ENCODE measurements at regions not wholly inside any gene's neighbourhood (a gene's known extent, or its start where the extent isn't known, plus 50 kb on each side); places are given as distances from the start of the nearest gene placed in this dataset.
"Not testable (repeated sequence)": the region's sequence is repeated elsewhere in the genome, so short reads cannot be mapped to it uniquely, and the experiment has no call there.

DNA sequence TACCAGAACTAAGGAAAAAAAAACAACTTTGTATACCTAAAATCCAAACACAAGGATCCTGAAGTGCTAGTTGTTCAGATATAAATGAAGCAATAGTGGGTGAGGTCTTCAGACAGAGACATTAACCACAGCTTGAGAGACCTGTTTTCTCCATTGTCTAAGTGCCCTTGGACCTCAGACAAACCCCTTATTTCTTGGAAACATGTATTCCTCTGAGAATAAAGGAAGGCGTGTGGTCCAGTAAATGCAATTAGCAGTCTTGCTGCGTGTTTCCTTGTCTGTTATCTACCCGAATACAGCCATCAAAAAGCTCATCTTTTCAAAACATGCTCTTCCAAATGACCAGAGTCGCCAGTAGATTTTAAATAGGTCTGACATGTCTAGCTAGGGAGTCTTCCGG is 291.1 kb upstream of the NFIA start:
- Histone ChIP-seq H3K27me3 (ENCODE audit: low read length) (no peaks in the 10 kb centered on the region), H3F3A (ENCODE audit: insufficient read depth) (no peaks in the 10 kb centered on the region), H3K79me2 (ENCODE audit: insufficient read depth, low read length) (no peaks in the 10 kb centered on the region), H3K9me2 (replicated peaks; ENCODE audit: insufficient read depth, low read length) (no peaks in the 10 kb centered on the region), H3K9me3 (ENCODE audit: insufficient read depth, low read length) (no peaks in the 10 kb centered on the region), H2AFZ (ENCODE audit: low read depth, low read length, severe bottlenecking) (no peak overlapping the region), H3K9ac (ENCODE audit: low read length) (no peak overlapping the region), H3K4me3 (ENCODE audit: insufficient read depth, low read length, poor library complexity, severe bottlenecking) (no peak overlapping the region), H3K27ac (ENCODE audit: low read depth, low read length) (no peak overlapping the region), H3K36me3 (ENCODE audit: low read length) (no peaks in the 10 kb centered on the region), H3K4me2 (ENCODE audit: low read depth, low read length, poor library complexity, severe bottlenecking) (no peak overlapping the region), H4K20me1 (ENCODE audit: low read depth, low read length) (no peaks in the 10 kb centered on the region)
- TF ChIP-seq, protein P1, sequence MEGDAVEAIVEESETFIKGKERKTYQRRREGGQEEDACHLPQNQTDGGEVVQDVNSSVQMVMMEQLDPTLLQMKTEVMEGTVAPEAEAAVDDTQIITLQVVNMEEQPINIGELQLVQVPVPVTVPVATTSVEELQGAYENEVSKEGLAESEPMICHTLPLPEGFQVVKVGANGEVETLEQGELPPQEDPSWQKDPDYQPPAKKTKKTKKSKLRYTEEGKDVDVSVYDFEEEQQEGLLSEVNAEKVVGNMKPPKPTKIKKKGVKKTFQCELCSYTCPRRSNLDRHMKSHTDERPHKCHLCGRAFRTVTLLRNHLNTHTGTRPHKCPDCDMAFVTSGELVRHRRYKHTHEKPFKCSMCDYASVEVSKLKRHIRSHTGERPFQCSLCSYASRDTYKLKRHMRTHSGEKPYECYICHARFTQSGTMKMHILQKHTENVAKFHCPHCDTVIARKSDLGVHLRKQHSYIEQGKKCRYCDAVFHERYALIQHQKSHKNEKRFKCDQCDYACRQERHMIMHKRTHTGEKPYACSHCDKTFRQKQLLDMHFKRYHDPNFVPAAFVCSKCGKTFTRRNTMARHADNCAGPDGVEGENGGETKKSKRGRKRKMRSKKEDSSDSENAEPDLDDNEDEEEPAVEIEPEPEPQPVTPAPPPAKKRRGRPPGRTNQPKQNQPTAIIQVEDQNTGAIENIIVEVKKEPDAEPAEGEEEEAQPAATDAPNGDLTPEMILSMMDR (IDR thresholded peaks at IDR 0.05; ENCODE audit: insufficient read depth, low read length, poor library complexity, severe bottlenecking) = no peak
- TF ChIP-seq EZH2phosphoT487 (conservative IDR thresholded peaks at IDR 0.05; ENCODE audit: low read length) = no peak

GRCh38 chr1:60773099-60773498 is 309.3 kb upstream of the NFIA start:
- not testable (repeated sequence) for H4K20me1 ChIP-seq (ENCODE audit: low read depth, low read length); H3K9me2 ChIP-seq (replicated peaks; ENCODE audit: insufficient read depth, low read length); H3K27me3 ChIP-seq (ENCODE audit: low read length); H2AFZ ChIP-seq (ENCODE audit: low read depth, low read length, severe bottlenecking); H3F3A ChIP-seq (ENCODE audit: insufficient read depth); H3K79me2 ChIP-seq (ENCODE audit: insufficient read depth, low read length); H3K36me3 ChIP-seq (ENCODE audit: low read length); H3K4me3 ChIP-seq (ENCODE audit: insufficient read depth, low read length, poor library complexity, severe bottlenecking); H3K4me2 ChIP-seq (ENCODE audit: low read depth, low read length, poor library complexity, severe bottlenecking); H3K9ac ChIP-seq (ENCODE audit: low read length); H3K9me3 ChIP-seq (ENCODE audit: insufficient read depth, low read length); H3K27ac ChIP-seq (ENCODE audit: low read depth, low read length)

DNA sequence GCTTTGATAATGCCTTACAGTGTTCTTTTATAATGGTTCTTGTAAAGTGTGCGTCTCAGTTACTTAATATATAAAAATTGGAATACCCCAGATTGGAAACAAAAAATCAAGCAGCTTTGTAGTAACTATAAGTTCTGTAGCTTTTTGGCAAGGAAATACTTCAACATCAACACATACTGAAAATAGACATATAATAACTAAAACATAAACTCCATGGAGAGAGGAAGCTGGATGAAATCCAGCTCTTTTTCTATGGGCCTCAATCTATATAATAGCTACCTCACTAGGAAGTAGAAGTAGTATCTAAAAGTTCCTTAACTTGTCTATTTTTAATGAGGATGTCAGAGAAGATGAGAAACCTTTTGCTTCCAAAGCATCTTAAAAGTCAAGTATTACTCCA is 313.3 kb upstream of the NFIA start:
- no peak overlapping the region for H3K4me2 ChIP-seq (ENCODE audit: low read depth, low read length, poor library complexity, severe bottlenecking)
- H3K4me3 ChIP-seq (ENCODE audit: insufficient read depth, low read length, poor library complexity, severe bottlenecking) = no peak overlapping the region
- no peaks in the 10 kb centered on the region for H3K79me2 ChIP-seq (ENCODE audit: insufficient read depth, low read length)
- TF ChIP-seq EZH2phosphoT487 (conservative IDR thresholded peaks at IDR 0.05; ENCODE audit: low read length) = no peak
- TF ChIP-seq, protein P1 (IDR thresholded peaks at IDR 0.05; ENCODE audit: insufficient read depth, low read length, poor library complexity, severe bottlenecking) = no peak
- no peak overlapping the region for H3K9ac ChIP-seq (ENCODE audit: low read length)
- no peaks in the 10 kb centered on the region for H3F3A ChIP-seq (ENCODE audit: insufficient read depth)
- H3K27me3 ChIP-seq (ENCODE audit: low read length) = no peaks in the 10 kb centered on the region
- H3K9me2 ChIP-seq (replicated peaks; ENCODE audit: insufficient read depth, low read length) = no peaks in the 10 kb centered on the region
- H3K9me3 ChIP-seq (ENCODE audit: insufficient read depth, low read length) = no peaks in the 10 kb centered on the region
- no peaks in the 10 kb centered on the region for H3K36me3 ChIP-seq (ENCODE audit: low read length)
- no peak overlapping the region for H3K27ac ChIP-seq (ENCODE audit: low read depth, low read length)
- H4K20me1 ChIP-seq (ENCODE audit: low read depth, low read length) = no peaks in the 10 kb centered on the region
- H2AFZ ChIP-seq (ENCODE audit: low read depth, low read length, severe bottlenecking) = no peak overlapping the region

- no peak overlapping the region for H3K4me3 ChIP-seq (ENCODE audit: insufficient read depth, low read length, poor library complexity, severe bottlenecking)
- no peaks in the 10 kb centered on the region for H4K20me1 ChIP-seq (ENCODE audit: low read depth, low read length)
- no peaks in the 10 kb centered on the region for H3K27me3 ChIP-seq (ENCODE audit: low read length)
- no peaks in the 10 kb centered on the region for H3K9me3 ChIP-seq (ENCODE audit: insufficient read depth, low read length)
- TF ChIP-seq, protein P1 (IDR thresholded peaks at IDR 0.05; ENCODE audit: insufficient read depth, low read length, poor library complexity, severe bottlenecking) = peak; percentile 23
- no peak for TF ChIP-seq EZH2phosphoT487 (conservative IDR thresholded peaks at IDR 0.05; ENCODE audit: low read length)
- H2AFZ ChIP-seq (ENCODE audit: low read depth, low read length, severe bottlenecking) = no peak overlapping the region
- H3K27ac ChIP-seq (ENCODE audit: low read depth, low read length) = no peak overlapping the region
- no peaks in the 10 kb centered on the region for H3K36me3 ChIP-seq (ENCODE audit: low read length)
- H3K9me2 ChIP-seq (replicated peaks; ENCODE audit: insufficient read depth, low read length) = no peaks in the 10 kb centered on the region
- no peaks in the 10 kb centered on the region for H3K79me2 ChIP-seq (ENCODE audit: insufficient read depth, low read length)
- no peak overlapping the region for H3K4me2 ChIP-seq (ENCODE audit: low read depth, low read length, poor library complexity, severe bottlenecking)
- no peaks in the 10 kb centered on the region for H3F3A ChIP-seq (ENCODE audit: insufficient read depth)
- H3K9ac ChIP-seq (ENCODE audit: low read length) = no peak overlapping the region
Measured at GRCh38 chr1:60765204-60765603, 317.2 kb upstream of the NFIA start.

Measured in SU-DHL-6 (cell line).